Karpas-422 (cell line): ENCODE measurements at regions not wholly inside any gene's neighbourhood (a gene's known extent, or its start where the extent isn't known, plus 50 kb on each side); places are given as distances from the start of the nearest gene placed in this dataset. TPM values are rescaled to one million over a fixed set of nuclear protein-coding genes. Genes with fewer than 3 reads are reported as not detected.
A peak's percentile ranks its signal among the peaks of the same experiment; 100 is the strongest.

Experiments
- DNase-seq: peaks from one replicate; pipeline ENCODE4 v3.0.0-alpha.2; 2015
- H2AFZ ChIP-seq: fragments of 200-600 bp; sonication (generic); 2 replicates; pipeline ENCODE4 v1.6.1; 2014; ENCODE audit warnings: antibody characterized with exemption, low read length, mixed read lengths
- H3K27ac ChIP-seq: fragments of 200-600 bp; sonication (generic); 2 replicates; pipeline ENCODE4 v1.5.1; 2014; ENCODE audit warnings: mild to moderate bottlenecking, low read length, moderate library complexity
- H3K27me3 ChIP-seq: fragments of 200-600 bp; sonication (generic); 2 replicates; pipeline ENCODE4 v1.6.1; 2014; ENCODE audit warnings: low read length, mixed read lengths
- H3K36me3 ChIP-seq: fragments of 200-600 bp; sonication (generic); 2 replicates; pipeline ENCODE4 v1.6.1; 2014; ENCODE audit warnings: low read length, mixed read lengths; ENCODE audit not compliant: insufficient read depth
- H3K4me1 ChIP-seq: fragments of 200-600 bp; sonication (generic); 2 replicates; pipeline ENCODE4 v1.6.1; 2014; ENCODE audit warnings: mild to moderate bottlenecking, low read length, mixed read lengths
- H3K4me2 ChIP-seq: fragments of 200-600 bp; sonication (generic); 2 replicates; pipeline ENCODE4 v1.6.1; 2014; ENCODE audit warnings: low read length, low read depth, mild to moderate bottlenecking; ENCODE audit not compliant: poor library complexity, severe bottlenecking
- H3K4me3 ChIP-seq: fragments of 200-600 bp; sonication (generic); 2 replicates; pipeline ENCODE4 v1.5.1; 2014; ENCODE audit warnings: mild to moderate bottlenecking, antibody characterized with exemption, low read length, mixed read lengths
- H3K79me2 ChIP-seq: fragments of 200-600 bp; sonication (generic); 2 replicates; pipeline ENCODE4 v1.6.1; 2014; ENCODE audit warnings: mild to moderate bottlenecking, low read length, mixed read lengths
- H3K9ac ChIP-seq: fragments of 200-600 bp; sonication (generic); 2 replicates; pipeline ENCODE4 v1.6.0; 2014; ENCODE audit warnings: low read length
- H3K9me2 ChIP-seq: fragments of 200-600 bp; sonication (generic), shearing (Covaris generic); replicated peaks from 2 replicates; pipeline ENCODE4 v1.6.0; 2014; ENCODE audit warnings: mild to moderate bottlenecking, low read length, moderate library complexity; ENCODE audit not compliant: insufficient read depth
- H3K9me3 ChIP-seq: fragments of 300-700, 200-600 bp; sonication (generic); 2 replicates; pipeline ENCODE4 v1.6.1; 2014; ENCODE audit warnings: low read length, mixed read lengths
- H4K20me1 ChIP-seq: fragments of 200-600 bp; sonication (generic); 2 replicates; pipeline ENCODE4 v1.6.1; 2014; ENCODE audit warnings: mild to moderate bottlenecking, antibody characterized with exemption, low read length, low read depth; ENCODE audit not compliant: insufficient read depth
- small RNA-seq: library from RNA; depleted of rRNA; stranded (forward); fragments of <200 nt; gene quantifications from one replicate; pipeline ENCODE3, GENCODE V24; 2014

DNA sequence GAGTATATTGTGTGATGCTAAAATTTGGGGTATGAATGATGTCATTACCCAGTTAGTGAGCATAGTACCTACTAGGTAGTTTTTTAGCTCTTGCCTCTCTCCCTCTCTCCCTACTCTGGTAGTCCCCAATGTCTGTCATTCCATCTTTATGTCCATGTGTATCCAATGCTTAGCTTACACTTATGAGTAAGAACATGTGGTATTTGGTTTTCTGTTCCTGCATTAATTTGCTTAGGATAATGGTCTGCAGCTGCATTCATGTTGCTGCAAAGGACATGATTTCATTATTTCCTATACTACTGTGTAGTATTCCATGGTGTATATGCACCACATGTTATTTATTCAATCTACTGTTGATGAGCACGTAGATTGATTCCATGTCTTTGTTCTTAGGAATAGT is 54.4 kb upstream of the NEGR1 start:
- Histone ChIP-seq H3K27ac (no peak overlapping the region), H3K4me2 (no peak overlapping the region), H3K27me3 (no peaks in the 10 kb centered on the region), H4K20me1 (no peaks in the 10 kb centered on the region), H3K9ac (no peak overlapping the region), H3K9me2 (no peaks in the 10 kb centered on the region), H3K4me1 (no peaks in the 10 kb centered on the region), H3K9me3 (no peaks in the 10 kb centered on the region), H3K79me2 (no peaks in the 10 kb centered on the region), H3K36me3 (no peaks in the 10 kb centered on the region), H2AFZ (no peak overlapping the region), H3K4me3 (no peak overlapping the region)
- DNase-seq = no peak

Small RNA genes in the stretch of these regions (small RNA-seq; reads per million reads assigned to genes)
- not detected for gene RN7SKP19
- 0.43 reads per million, percentile 6 among the genes with 10 or more reads in this experiment for gene RNA5SP50
- gene RNU4ATAC8P = not detected
- not detected for gene RNU6-1246P
